GM20000 (cell line): ENCODE measurements at regions not wholly inside any gene's neighbourhood (a gene's known extent, or its start where the extent isn't known, plus 50 kb on each side); places are given as distances from the start of the nearest gene placed in this dataset.

Source experiments
- DNase-seq: peaks from one replicate; pipeline ENCODE4 v3.0.0; 2012; ENCODE audit warnings: low spot score
- TF ChIP-seq, protein P1 (sequence below): IDR thresholded peaks from 2 replicates; pipeline ENCODE4 v1.5.1; 2012; ENCODE audit warnings: mild to moderate bottlenecking, control low read depth; ENCODE audit errors: extremely low read depth, missing control alignments

DNA sequence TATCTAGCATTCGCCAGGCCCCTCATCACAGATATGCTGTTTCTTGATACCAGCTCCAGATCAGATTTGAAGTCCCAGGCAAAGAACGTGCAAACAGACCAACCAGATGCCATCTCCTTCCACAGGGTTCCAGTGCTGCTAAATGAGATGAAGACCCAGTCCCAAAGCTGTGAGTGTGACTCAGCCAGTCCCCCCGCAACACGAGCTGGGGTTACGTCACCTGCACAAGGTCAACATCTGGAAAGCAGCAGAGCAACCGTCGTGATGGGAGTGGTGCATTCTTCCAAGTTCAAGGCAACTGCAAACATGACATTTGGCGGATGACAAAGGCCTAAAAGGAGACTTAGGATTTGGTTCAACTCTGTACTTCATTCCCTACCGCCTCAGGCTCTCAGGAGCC lies 69.6 kb upstream of the TIAM1 start:
- TF ChIP-seq, protein P1, sequence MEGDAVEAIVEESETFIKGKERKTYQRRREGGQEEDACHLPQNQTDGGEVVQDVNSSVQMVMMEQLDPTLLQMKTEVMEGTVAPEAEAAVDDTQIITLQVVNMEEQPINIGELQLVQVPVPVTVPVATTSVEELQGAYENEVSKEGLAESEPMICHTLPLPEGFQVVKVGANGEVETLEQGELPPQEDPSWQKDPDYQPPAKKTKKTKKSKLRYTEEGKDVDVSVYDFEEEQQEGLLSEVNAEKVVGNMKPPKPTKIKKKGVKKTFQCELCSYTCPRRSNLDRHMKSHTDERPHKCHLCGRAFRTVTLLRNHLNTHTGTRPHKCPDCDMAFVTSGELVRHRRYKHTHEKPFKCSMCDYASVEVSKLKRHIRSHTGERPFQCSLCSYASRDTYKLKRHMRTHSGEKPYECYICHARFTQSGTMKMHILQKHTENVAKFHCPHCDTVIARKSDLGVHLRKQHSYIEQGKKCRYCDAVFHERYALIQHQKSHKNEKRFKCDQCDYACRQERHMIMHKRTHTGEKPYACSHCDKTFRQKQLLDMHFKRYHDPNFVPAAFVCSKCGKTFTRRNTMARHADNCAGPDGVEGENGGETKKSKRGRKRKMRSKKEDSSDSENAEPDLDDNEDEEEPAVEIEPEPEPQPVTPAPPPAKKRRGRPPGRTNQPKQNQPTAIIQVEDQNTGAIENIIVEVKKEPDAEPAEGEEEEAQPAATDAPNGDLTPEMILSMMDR = no peak
- DNase-seq = no peak

DNA sequence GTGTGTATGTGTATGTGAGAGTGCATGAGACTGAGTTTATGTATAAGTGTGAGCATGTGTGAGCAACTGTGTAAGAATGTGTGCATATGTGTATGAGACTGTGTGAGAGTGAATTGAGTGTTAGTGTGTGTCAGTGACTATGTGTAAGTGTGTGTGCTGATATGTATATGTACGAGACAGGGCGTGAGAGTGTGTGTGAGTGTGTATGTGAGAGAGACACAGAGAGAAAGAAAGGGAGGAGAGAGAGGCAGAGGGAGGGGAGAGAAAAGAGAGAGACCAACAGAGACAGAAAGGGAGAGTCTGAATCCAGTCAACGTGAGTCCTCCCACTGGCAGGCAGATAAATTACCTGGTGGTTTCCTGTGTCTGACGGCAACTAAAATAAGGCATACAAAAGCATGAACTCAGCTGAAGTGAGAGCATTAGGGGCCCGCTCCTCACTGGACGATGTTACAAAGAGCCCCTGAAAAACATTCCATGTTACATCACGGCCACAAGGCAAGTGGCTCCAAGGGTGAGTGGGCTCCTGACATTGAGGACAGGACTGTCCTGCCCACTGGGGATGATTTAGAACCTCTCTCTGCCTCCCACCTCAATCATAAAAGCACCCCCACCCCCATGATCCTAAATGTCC lies 66.6 kb upstream of the TIAM1 start:
- no peak for DNase-seq
- TF ChIP-seq, protein P1 = no peak

DNA sequence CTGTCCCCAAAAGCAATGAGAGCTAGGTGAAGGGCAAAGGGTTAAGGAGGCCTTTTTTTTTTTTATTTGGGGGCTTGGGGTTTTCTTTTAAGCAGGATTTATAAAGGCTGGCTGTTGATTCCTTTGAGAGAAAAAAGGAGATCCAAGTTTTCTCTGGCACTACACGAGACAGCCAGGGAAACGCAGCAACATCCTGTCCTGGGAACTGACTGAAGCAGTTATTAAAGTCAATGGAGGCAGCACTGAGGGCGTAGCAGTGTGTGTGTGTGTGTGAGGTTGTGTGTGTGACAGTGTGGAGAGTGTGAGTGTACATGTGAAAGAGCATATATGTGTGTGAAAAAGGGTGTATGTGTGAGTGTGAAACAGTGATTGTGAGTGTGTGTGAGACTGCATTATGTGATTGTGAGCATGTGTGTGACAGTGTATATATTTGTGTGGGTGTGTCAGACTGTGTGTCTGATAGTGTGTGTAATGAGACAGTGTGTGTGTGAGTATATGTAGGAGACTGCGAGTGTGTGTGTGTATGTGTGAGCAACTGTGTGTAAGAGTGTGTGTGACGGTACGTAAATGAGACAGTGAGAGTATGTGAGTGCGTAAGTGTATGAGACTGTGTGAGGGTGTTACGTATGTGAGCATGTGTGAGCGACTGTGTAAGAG lies 65.9 kb upstream of the TIAM1 start:
- TF ChIP-seq, protein P1 = no peak
- no peak for DNase-seq

DNA sequence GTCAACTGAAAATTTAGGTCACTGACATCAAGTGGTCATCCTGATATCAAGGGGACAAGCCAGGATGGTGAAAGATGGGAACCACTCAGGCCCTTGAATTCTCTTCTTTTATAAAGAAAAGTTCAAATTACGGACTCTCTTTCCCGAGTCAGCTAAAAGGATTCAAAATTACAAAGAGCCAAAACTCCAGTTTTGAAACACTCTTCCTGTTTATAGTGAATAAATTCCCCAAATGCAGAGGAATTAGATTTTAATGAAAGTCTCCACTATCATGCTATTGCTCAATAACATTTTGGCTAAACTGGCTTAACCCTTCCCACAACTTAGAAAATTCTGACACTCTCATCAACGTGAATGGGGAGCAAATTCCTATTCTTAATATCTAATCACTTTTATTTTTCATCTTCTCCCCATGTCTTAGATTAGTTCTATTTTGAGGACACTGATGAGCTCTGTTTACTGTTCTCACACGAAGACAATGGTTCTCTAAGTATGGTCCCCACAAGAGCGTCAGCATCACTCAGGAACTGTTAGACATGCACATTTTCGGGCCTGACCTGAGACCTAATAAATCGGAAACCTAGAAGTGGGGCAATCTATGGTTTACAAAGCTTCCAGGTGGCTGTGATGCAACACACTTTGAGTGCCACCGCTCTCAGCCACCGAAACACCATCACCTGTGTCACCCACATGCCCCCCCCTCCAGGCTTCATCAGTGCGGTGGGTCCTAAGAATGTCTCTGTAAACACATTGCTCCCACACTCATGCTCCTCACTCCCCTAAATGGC lies 64.4 kb upstream of the TIAM1 start:
- TF ChIP-seq, protein P1 = no peak
- no peak for DNase-seq

DNA sequence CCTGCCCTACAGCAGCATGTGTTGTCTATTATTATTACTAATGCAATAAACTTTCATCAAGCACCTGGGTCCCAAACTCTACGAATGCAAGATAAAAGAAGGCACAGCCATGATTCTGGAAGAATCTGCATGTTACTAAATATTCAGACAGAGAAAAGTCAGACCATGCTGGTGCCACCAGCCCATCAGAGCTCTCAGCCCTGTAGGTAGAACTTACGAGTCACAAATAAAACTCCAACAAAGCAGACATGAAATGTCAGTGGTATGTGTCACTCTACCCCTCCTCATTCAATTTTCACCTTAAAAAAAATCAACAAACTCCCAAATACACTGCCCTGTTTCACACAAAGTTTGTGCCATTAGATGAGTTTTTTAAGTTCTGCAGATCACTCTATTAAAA lies 62.4 kb upstream of the TIAM1 start:
- TF ChIP-seq, protein P1 = no peak

DNA sequence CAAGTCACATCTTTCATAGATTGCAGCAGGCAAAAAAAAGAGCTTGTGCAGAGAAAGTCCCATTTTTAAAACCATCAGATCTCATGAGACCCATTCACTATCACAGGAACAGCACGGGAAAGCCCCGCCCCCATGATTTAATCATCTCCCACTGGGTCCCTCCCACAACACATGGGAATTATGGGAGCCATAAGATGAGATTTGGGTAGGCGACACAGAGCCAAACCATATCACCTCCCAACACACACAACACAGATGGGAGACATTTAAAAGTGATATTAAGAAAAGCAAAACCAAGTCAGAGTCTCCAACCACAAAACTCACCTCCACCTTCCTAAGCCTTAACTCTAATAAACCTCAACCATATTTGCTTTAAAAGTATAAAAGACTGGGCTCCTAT lies 61.5 kb upstream of the TIAM1 start:
- DNase-seq = no peak
- TF ChIP-seq, protein P1 = no peak

More for the DNA sequence above, 62.4 kb upstream of the TIAM1 start:
- DNase-seq = no peak

DNA sequence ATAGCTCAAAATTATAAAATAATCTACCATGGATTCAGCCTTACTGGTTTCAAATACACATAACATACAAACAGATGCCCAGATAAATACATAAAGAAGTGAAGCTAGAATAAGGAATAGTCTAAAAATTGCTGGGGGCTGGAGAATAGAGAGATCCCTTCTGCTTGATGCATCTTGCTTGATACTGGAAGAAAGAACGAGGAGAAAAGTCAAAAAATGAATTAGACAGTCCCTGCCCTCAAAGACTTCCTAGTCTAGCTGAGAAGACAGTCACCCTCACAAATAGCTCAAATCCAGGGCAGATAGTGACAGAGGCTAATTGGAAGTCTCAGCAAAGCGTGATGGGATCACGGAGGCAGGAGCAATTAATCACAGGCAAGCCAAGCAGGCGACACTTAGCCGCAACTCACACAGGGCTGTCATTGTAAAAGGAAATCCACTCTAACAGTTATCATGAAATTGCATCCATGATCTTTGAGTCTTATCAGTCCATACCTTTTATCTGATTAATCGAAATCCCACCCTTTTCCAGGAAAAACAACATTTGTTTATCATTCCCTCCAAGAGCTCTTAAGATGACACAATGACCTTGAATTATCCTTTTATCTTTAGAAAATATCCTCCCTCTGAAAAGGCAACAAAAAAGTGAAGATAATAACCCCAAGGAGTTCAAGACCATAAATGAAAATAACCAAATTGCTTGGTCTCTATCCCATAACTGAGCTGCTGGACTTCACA lies 59.7 kb upstream of the TIAM1 start:
- TF ChIP-seq, protein P1 = no peak

More for the DNA sequence above, 59.7 kb upstream of the TIAM1 start:
- DNase-seq = no peak
